Stimulated activated naive B cell treated with anti-CD40 and anti-IgM and Interleukin-4, amounts not matched to agents 10 μg/mL and 1 μg/mL and 100 μg/mL, for 72 hours (primary cell): ENCODE measurements at regions not wholly inside any gene's neighbourhood (a gene's known extent, or its start where the extent isn't known, plus 50 kb on each side); places are given as distances from the start of the nearest gene placed in this dataset.

ENCODE experiments used
- ATAC-seq, 2 donors: fragments of 150-1000 bp; cut with Tn5 transposase; replicated peaks; 2 replicates each; pipeline ENCODE4 v1.10.0; 2021; ENCODE audit warnings: moderate library complexity in 1 of 2
- DNase-seq: peaks from one replicate; pipeline ENCODE4 v3.0.0; 2021
- H3K27ac Mint-ChIP-seq: one replicate; pipeline ENCODE4 v1.8.0; 2022; ENCODE audit warnings: mild to moderate bottlenecking, mixed read lengths
- H3K27me3 Mint-ChIP-seq, 2 donors: one replicate each; pipeline ENCODE4 v1.8.0; 2022; ENCODE audit warnings: mixed read lengths in 2 of 2
- H3K36me3 Mint-ChIP-seq, 2 donors: one replicate each; pipeline ENCODE4 v1.8.0; 2022; ENCODE audit warnings: mixed read lengths in 2 of 2, mild to moderate bottlenecking in 1 of 2
- H3K4me1 Mint-ChIP-seq, 2 donors: one replicate each; pipeline ENCODE4 v1.8.0; 2022; ENCODE audit warnings: mixed read lengths in 2 of 2, mild to moderate bottlenecking in 1 of 2
- H3K4me3 Mint-ChIP-seq, 2 donors: one replicate each; pipeline ENCODE4 v1.8.0; 2022; ENCODE audit warnings: mild to moderate bottlenecking in 2 of 2, mixed read lengths in 2 of 2, moderate library complexity in 1 of 2
- H3K9me3 Mint-ChIP-seq, 2 donors: one replicate each; pipeline ENCODE4 v1.8.0; 2022; ENCODE audit warnings: mixed read lengths in 2 of 2, mild to moderate bottlenecking in 1 of 2

GRCh38 chr2:217038001-217038400 lies 178.1 kb upstream of the TNP1 start:
- Mint-ChIP-seq H3K4me3 (no peak overlapping the region), H3K36me3 (peaks cover 2 to 3% of the 10 kb centered on the region in 2 donors), H3K27ac (no peak overlapping the region), H3K4me1 (no peaks in the 10 kb centered on the region), H3K27me3 (peaks cover 12 to 26% of the 10 kb centered on the region in 2 donors), H3K9me3 (peaks cover 6% of the 10 kb centered on the region in 2 donors)
- ATAC-seq (no peak), DNase-seq (no peak)

- no peak overlapping the region for H3K4me3 Mint-ChIP-seq
- no peak for DNase-seq
- ATAC-seq = no peak
- H3K4me1 Mint-ChIP-seq = no peaks in the 10 kb centered on the region
- peaks cover 6% of the 10 kb centered on the region in 2 donors for H3K9me3 Mint-ChIP-seq
- peaks cover 2 to 3% of the 10 kb centered on the region in 2 donors for H3K36me3 Mint-ChIP-seq
- H3K27ac Mint-ChIP-seq = no peak overlapping the region
- H3K27me3 Mint-ChIP-seq = peaks cover 12 to 28% of the 10 kb centered on the region in 2 donors
Measured at GRCh38 chr2:217037353-217037752, 177.5 kb upstream of the TNP1 start.

GRCh38 chr2:217035967-217036366 lies 176.1 kb upstream of the TNP1 start:
- DNase-seq (no peak), ATAC-seq (no peak)
- Mint-ChIP-seq H3K4me3 (no peak overlapping the region), H3K9me3 (peaks cover 0 to 1% of the 10 kb centered on the region in 2 donors), H3K36me3 (no peaks in the 10 kb centered on the region), H3K4me1 (no peaks in the 10 kb centered on the region), H3K27me3 (peaks cover 4 to 21% of the 10 kb centered on the region in 2 donors), H3K27ac (no peak overlapping the region)

- H3K9me3 Mint-ChIP-seq = peaks cover 0 to 1% of the 10 kb centered on the region in 2 donors
- H3K27me3 Mint-ChIP-seq = peaks cover 16 to 34% of the 10 kb centered on the region in 2 donors
- DNase-seq (no peak), ATAC-seq (no peak)
- H3K4me1 Mint-ChIP-seq = no peaks in the 10 kb centered on the region
- no peaks in the 10 kb centered on the region for H3K36me3 Mint-ChIP-seq
- no peak overlapping the region for H3K27ac Mint-ChIP-seq
- no peak overlapping the region for H3K4me3 Mint-ChIP-seq
Measured at GRCh38 chr2:217033186-217033585, 173.3 kb upstream of the TNP1 start.

- no peak overlapping the region for H3K4me3 Mint-ChIP-seq
- H3K27me3 Mint-ChIP-seq = peaks cover 16 to 34% of the 10 kb centered on the region in 2 donors
- H3K27ac Mint-ChIP-seq = no peak overlapping the region
- H3K36me3 Mint-ChIP-seq = no peaks in the 10 kb centered on the region
- H3K9me3 Mint-ChIP-seq = peaks cover 0 to 1% of the 10 kb centered on the region in 2 donors
- DNase-seq (no peak), ATAC-seq (no peak)
- no peaks in the 10 kb centered on the region for H3K4me1 Mint-ChIP-seq
Measured at GRCh38 chr2:217031445-217031844, 171.6 kb upstream of the TNP1 start.

GRCh38 chr2:217030081-217030480 lies 170.2 kb upstream of the TNP1 start:
- ATAC-seq (no peak), DNase-seq (no peak)
- Mint-ChIP-seq H3K9me3 (peaks cover 0 to 1% of the 10 kb centered on the region in 2 donors), H3K36me3 (no peaks in the 10 kb centered on the region), H3K27me3 (peaks cover 11 to 29% of the 10 kb centered on the region in 2 donors), H3K27ac (no peak overlapping the region), H3K4me3 (no peak overlapping the region), H3K4me1 (no peaks in the 10 kb centered on the region)

GRCh38 chr2:217028128-217028527 lies 168.3 kb upstream of the TNP1 start:
- H3K9me3 Mint-ChIP-seq = peaks cover 0 to 1% of the 10 kb centered on the region in 2 donors
- peaks cover 11 to 29% of the 10 kb centered on the region in 2 donors for H3K27me3 Mint-ChIP-seq
- no peak overlapping the region for H3K4me3 Mint-ChIP-seq
- ATAC-seq (no peak), DNase-seq (no peak)
- no peaks in the 10 kb centered on the region for H3K36me3 Mint-ChIP-seq
- no peaks in the 10 kb centered on the region for H3K4me1 Mint-ChIP-seq
- no peak overlapping the region for H3K27ac Mint-ChIP-seq

DNA sequence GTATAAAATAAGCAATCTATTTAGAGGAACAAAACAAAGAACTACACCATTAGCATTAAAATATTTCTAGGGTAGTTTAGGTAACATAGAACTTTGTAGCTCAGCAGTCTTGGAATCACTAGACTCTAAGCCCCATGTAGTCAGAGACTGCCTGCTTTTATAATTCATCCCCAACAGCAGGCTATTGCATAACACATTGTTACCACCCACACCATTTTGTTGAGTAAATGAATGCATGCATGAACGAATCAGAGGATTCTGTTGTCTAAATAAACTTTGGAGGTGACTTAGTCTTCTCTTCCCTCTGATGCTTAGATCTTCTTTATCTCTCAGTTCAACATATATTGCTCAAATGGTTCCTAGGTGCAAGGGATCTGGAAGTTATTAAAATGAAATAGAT lies 167.6 kb upstream of the TNP1 start:
- no peak for ATAC-seq
- Mint-ChIP-seq H3K27ac (no peak overlapping the region), H3K27me3 (peaks cover 11 to 28% of the 10 kb centered on the region in 2 donors), H3K9me3 (peaks cover 0 to 1% of the 10 kb centered on the region in 2 donors), H3K4me1 (no peaks in the 10 kb centered on the region), H3K36me3 (no peaks in the 10 kb centered on the region), H3K4me3 (no peak overlapping the region)
- no peak for DNase-seq

DNA sequence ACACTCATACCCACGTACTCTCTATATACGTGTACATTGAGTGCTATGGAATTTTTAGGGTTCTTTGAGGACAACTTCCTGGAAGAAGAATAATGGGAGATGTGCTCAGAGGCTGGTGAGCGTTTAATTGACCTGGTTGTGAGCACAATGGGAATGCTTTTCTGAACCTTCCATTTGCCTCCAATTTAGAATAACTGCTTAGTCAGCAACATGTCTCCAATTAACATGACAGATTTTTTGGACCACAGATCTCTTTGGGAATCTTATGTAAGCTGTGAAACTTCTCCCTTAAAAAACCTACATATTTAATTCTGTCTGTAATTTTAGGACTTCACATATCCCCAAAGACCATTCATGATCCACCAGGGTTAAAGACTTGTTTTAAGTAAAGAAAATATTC lies 166.7 kb upstream of the TNP1 start:
- Mint-ChIP-seq H3K4me1 (no peaks in the 10 kb centered on the region), H3K27ac (no peak overlapping the region), H3K4me3 (no peak overlapping the region), H3K9me3 (no peaks in the 10 kb centered on the region), H3K27me3 (peaks cover 11 to 22% of the 10 kb centered on the region in 2 donors), H3K36me3 (no peaks in the 10 kb centered on the region)
- DNase-seq (no peak), ATAC-seq (no peak)

- Mint-ChIP-seq H3K4me1 (no peaks in the 10 kb centered on the region), H3K36me3 (no peaks in the 10 kb centered on the region), H3K9me3 (no peaks in the 10 kb centered on the region), H3K4me3 (no peak overlapping the region), H3K27ac (no peak overlapping the region), H3K27me3 (peaks cover 11 to 22% of the 10 kb centered on the region in 2 donors)
- no peak for ATAC-seq
- DNase-seq = no peak
Measured at GRCh38 chr2:217026161-217026560, 166.3 kb upstream of the TNP1 start.

- Mint-ChIP-seq H3K27me3 (peaks cover under 1 to 8% of the 10 kb centered on the region in 2 donors), H3K9me3 (peaks cover 0 to 3% of the 10 kb centered on the region in 2 donors), H3K4me1 (no peaks in the 10 kb centered on the region), H3K27ac (no peak overlapping the region), H3K4me3 (no peak overlapping the region), H3K36me3 (no peaks in the 10 kb centered on the region)
- DNase-seq (no peak), ATAC-seq (no peak)
Measured at GRCh38 chr2:217023611-217024010, 163.7 kb upstream of the TNP1 start.

DNA sequence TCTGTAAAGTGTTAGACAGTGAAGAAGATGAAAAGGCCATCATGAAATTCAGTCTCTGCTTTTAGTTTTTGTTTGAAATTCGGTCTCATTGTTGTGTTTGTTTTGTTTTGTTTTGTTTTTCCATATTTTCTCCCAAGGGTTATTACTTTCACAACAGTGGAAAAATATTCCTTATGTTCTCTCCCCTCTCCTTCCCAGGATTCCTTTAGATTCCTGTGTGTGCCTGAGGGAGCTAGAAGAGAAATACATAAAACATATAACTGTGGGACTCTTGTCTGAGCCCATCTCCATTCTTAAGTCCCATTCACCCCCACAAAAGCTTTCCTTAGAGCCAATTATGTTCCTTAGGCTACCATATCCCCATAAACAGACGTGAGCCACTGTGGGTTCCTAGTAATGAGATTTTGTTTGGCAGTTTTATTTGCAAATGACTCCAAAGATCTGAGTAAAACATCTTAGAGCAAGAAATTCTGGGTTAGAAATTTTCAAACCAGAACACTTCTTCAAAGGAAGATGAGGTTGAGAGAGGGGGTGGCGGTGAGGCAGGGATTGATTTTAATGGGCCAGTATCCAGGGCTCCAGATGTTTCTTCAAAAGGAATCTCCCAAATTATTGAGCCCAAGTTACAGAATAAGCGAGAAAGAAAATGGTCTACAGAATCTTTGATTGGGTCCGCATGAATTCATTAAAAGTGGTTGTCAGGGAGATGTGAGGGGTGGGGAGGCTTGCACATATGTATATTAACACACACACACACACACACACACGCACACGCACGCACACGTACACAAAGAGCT lies 157.8 kb upstream of the TNP1 start:
- H3K4me1 Mint-ChIP-seq = no peaks in the 10 kb centered on the region
- ATAC-seq = no peak
- H3K27me3 Mint-ChIP-seq = peaks cover 15 to 25% of the 10 kb centered on the region in 2 donors
- DNase-seq = no peak
- H3K27ac Mint-ChIP-seq = no peak overlapping the region
- H3K9me3 Mint-ChIP-seq = peaks cover 0 to 3% of the 10 kb centered on the region in 2 donors
- no peaks in the 10 kb centered on the region for H3K36me3 Mint-ChIP-seq
- H3K4me3 Mint-ChIP-seq = no peak overlapping the region

- H3K4me3 Mint-ChIP-seq = no peak overlapping the region
- H3K36me3 Mint-ChIP-seq = no peaks in the 10 kb centered on the region
- peaks cover 17 to 28% of the 10 kb centered on the region in 2 donors for H3K27me3 Mint-ChIP-seq
- H3K27ac Mint-ChIP-seq = no peak overlapping the region
- peaks cover 0 to 3% of the 10 kb centered on the region in 2 donors for H3K9me3 Mint-ChIP-seq
- ATAC-seq (no peak), DNase-seq (no peak)
- H3K4me1 Mint-ChIP-seq = no peaks in the 10 kb centered on the region
Measured at GRCh38 chr2:217016796-217017419, 157.0 kb upstream of the TNP1 start.

DNA sequence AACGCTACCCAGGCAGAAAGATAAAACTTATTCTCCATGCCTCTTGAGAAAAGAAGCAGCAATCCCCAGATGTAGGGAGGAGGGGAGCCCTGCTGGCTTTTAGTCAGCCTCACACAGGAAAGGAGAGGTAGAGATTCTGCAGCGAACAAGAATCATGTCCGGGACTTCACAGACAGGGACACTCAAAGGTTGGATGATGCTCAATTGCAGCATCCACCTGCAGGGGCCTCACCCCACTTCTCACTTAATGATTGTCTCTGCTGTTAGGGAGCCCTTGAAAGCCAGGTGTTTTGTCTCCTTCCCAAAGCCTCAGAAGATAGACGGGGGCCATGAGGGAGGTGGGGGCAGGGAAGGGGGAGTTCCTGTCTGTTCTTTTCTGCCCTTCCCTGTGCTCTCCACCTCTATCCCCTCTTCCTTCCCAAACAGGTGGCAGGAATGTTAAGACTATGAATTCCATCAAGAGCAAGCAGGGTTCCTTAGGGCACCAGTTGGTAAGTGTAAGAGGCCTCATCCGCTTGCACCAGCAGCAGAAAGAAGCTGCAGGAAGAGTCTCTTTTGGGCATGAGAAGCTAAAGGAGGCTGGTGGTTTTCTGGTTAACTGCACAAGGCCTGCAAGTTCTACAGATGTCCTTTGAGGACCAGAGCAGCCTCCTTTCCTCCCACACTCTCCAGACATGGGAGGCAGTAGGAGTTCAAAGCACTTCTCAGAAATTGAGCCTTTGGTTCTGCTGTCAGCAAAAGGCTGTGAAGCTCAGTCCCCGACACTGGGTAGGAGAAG lies 154.7 kb upstream of the TNP1 start:
- Mint-ChIP-seq H3K4me1 (no peaks in the 10 kb centered on the region), H3K4me3 (no peak overlapping the region), H3K27me3 (peaks cover 23 to 28% of the 10 kb centered on the region in 2 donors), H3K27ac (no peak overlapping the region), H3K9me3 (peaks cover 0 to 3% of the 10 kb centered on the region in 2 donors), H3K36me3 (no peaks in the 10 kb centered on the region)
- no peak for DNase-seq
- peak in 1 of 2 donors; percentile 41 for ATAC-seq
